ENCODE measurements at regions not wholly inside any gene's neighbourhood (a gene's known extent, or its start where the extent isn't known, plus 50 kb on each side); places are given as distances from the start of the nearest gene placed in this dataset.
"Not testable (repeated sequence)": the region's sequence is repeated elsewhere in the genome, so short reads cannot be mapped to it uniquely, and the experiment has no call there.

DNA sequence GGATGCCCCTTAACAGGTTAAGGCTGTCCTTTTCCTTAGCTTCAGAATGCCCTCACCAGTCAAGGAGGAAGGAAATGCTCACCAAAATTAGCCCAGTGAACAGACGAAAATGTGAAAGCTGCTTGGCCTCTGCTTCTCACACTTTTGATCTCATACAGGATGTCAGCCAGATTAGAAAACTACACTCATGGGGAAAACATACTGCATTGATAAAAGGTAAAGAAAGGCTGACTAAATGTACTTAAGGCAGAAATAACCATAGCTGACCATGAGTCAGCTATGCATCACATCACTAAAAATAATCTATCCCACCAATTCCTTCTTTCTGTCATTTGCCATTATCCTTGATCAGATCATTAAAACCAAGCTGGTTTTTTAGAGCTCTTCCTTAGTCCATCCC is 198.4 kb upstream of the TENT5A start:
- WGBS, result 43% methylated on average over 1 of the region's 1 CpG
- Histone ChIP-seq H3K9me3 (no peaks in the 10 kb centered on the region), H3K4me3 (no peak overlapping the region), H3K27ac (replicated peaks in 1 of 4) (no peak overlapping the region), H3K4me1 (peaks cover 0 to 4% (median 0%) of the 10 kb centered on the region in 4 donors), H3K36me3 (no peaks in the 10 kb centered on the region), H3K27me3 (no peaks in the 10 kb centered on the region)
- intact Hi-C loops (cut with DNase I), result no loop called here
- no peak for DNase-seq (ENCODE audit: extremely low spot score)
- TF ChIP-seq, protein P1, sequence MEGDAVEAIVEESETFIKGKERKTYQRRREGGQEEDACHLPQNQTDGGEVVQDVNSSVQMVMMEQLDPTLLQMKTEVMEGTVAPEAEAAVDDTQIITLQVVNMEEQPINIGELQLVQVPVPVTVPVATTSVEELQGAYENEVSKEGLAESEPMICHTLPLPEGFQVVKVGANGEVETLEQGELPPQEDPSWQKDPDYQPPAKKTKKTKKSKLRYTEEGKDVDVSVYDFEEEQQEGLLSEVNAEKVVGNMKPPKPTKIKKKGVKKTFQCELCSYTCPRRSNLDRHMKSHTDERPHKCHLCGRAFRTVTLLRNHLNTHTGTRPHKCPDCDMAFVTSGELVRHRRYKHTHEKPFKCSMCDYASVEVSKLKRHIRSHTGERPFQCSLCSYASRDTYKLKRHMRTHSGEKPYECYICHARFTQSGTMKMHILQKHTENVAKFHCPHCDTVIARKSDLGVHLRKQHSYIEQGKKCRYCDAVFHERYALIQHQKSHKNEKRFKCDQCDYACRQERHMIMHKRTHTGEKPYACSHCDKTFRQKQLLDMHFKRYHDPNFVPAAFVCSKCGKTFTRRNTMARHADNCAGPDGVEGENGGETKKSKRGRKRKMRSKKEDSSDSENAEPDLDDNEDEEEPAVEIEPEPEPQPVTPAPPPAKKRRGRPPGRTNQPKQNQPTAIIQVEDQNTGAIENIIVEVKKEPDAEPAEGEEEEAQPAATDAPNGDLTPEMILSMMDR (IDR thresholded peaks at IDR 0.05), result no peak
- no peak for TF ChIP-seq POLR2AphosphoS5 (IDR thresholded peaks at IDR 0.05)
- no peak for TF ChIP-seq POLR2A (IDR thresholded peaks at IDR 0.05; ENCODE audit: low read depth)

DNA sequence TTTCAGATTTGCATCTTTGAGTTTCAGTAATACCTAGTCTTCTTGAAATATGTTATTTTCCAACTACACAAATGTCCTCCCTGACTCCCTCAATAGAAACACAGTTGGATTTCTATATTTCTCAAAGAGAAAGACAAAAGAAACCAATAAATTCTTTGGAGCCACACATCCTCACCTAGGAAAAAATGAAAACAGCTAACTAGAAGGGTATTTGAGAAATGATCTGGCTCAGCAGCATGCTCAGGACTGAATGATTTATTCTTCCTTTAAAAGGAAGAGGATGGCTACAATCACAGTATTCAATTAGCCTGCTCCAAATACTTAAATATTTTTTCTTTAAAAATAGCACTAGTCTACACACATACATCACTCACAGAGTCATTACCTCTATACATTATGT is 196.4 kb upstream of the TENT5A start:
- H3K4me3 ChIP-seq, result no peak overlapping the region
- DNase-seq (ENCODE audit: extremely low spot score), result no peak
- H3K36me3 ChIP-seq, result no peaks in the 10 kb centered on the region
- TF ChIP-seq POLR2AphosphoS5 (IDR thresholded peaks at IDR 0.05) (no peak), EP300 (IDR thresholded peaks at IDR 0.05) (no peak), POLR2A (IDR thresholded peaks at IDR 0.05; ENCODE audit: low read depth) (no peak)
- TF ChIP-seq, protein P1 (IDR thresholded peaks at IDR 0.05), result no peak
- intact Hi-C loops (cut with DNase I), result no loop called here
- no peaks in the 10 kb centered on the region for H3K9me3 ChIP-seq
- H3K27me3 ChIP-seq, result no peaks in the 10 kb centered on the region
- H3K4me1 ChIP-seq, result peaks cover 0 to 4% (median 0%) of the 10 kb centered on the region in 4 donors
- no peak overlapping the region for H3K27ac ChIP-seq (replicated peaks in 1 of 4)

DNA sequence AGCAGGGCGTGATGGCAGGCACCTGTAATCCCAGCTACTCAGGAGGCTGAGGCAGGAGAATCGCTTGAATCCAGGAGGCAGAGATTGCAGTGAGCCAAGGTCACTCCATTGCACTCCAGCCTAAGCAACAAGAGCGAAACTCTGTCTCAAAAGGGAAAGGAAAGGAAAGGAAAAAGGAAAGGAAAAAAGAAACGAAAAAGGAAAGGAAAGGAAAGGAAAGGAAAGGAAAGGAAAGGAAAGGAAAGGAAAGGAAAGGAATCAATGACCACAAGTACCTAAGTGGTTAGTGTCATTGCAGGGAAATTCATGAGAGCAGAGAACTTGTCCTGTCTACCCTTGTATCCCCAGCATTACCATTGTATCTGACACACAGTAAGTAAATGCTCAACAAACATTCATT is 195.7 kb upstream of the TENT5A start:
- H3K4me3 ChIP-seq; H3K4me1 ChIP-seq; H3K27me3 ChIP-seq; H3K27ac ChIP-seq (replicated peaks in 1 of 4); H3K36me3 ChIP-seq; DNase-seq (ENCODE audit: extremely low spot score); intact Hi-C loops (cut with DNase I); H3K9me3 ChIP-seq: not testable (repeated sequence)
- 87% methylated on average over 4 of the region's 4 CpGs for WGBS

DNA sequence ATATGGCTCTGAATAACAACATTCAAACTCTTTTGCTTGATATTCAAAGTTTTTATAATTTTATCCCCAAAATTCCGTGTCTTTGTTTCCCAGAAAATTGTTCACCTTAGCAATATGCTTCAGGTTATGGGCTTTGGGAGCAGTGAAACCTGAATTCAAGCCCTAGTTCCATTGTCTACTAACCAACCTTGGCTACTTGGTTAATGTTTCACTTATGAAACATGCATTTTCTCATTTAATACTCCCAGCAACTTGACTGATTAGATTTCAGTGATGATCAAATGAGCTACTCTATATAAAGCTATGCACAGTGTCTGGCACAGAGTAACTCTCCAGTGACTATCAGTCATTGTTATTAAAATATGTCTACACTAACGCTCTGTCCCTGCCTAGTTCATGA is 192.2 kb upstream of the TENT5A start:
- no peak for TF ChIP-seq POLR2AphosphoS5 (IDR thresholded peaks at IDR 0.05)
- TF ChIP-seq, protein P1 (IDR thresholded peaks at IDR 0.05), result no peak
- no peak for TF ChIP-seq POLR2A (IDR thresholded peaks at IDR 0.05; ENCODE audit: low read depth)
- TF ChIP-seq EP300 (IDR thresholded peaks at IDR 0.05), result no peak
- no peaks in the 10 kb centered on the region for H3K9me3 ChIP-seq
- DNase-seq (ENCODE audit: extremely low spot score), result no peak
- intact Hi-C loops (cut with DNase I), result no loop called here
- H3K4me1 ChIP-seq, result peaks cover 0 to 12% (median 10%) of the 10 kb centered on the region in 4 donors
- no peak overlapping the region for H3K27ac ChIP-seq (replicated peaks in 1 of 4)
- no peaks in the 10 kb centered on the region for H3K36me3 ChIP-seq
- H3K27me3 ChIP-seq, result no peaks in the 10 kb centered on the region
- no peak overlapping the region for H3K4me3 ChIP-seq
- 82% methylated on average over 2 of the region's 2 CpGs for whole genome bisulfite sequencing

DNA sequence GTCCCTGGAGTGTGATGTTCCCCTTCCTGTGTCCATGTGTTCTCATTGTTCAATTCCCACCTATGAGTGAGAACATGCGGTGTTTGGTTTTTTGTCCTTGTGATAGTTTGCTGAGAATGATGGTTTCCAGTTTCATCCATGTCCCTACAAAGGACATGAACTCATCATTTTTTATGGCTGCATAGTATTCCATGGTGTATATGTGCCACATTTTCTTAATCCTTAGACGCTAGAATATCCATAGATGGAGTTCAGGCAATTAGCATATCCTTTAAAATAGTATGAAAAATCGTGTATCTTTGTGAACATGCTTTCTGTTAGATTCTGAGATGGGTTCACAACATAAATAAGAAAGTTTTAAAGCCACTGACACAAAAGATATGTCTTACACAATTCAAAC is 190.4 kb upstream of the TENT5A start:
- H3K36me3 ChIP-seq; H3K4me3 ChIP-seq; intact Hi-C loops (cut with DNase I); DNase-seq (ENCODE audit: extremely low spot score); H3K27me3 ChIP-seq; H3K27ac ChIP-seq (replicated peaks in 1 of 4); H3K9me3 ChIP-seq: not testable (repeated sequence)
- H3K4me1 ChIP-seq, result peaks cover 6 to 24% (median 16%) of the 10 kb centered on the region in 4 donors
- WGBS, result 94% methylated on average over 2 of the region's 3 CpGs

DNA sequence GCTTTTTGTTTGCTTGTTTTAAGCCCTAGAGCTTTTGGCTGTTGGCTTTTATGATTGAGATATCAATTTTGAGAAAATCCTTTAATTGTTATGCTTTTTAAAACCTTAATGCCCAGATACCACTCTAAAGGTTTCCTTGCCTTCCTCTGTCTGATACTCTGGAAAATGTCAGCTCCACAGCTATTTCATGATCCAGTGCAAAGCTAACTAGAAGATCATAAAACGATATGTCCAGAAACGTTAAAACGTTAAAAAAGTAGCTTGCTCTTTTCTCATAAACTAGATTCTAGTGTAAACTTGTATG is 189.5 kb upstream of the TENT5A start:
- Histone ChIP-seq H3K36me3 (no peaks in the 10 kb centered on the region), H3K27me3 (no peaks in the 10 kb centered on the region), H3K27ac (replicated peaks in 1 of 4) (no peak overlapping the region), H3K4me3 (no peak overlapping the region), H3K9me3 (no peaks in the 10 kb centered on the region), H3K4me1 (peaks cover 6 to 24% (median 16%) of the 10 kb centered on the region in 4 donors)
- WGBS, result 77% methylated on average over 3 of the region's 3 CpGs
- intact Hi-C loops (cut with DNase I), result no loop called here
- DNase-seq (ENCODE audit: extremely low spot score), result no peak
- TF ChIP-seq, protein P1 (IDR thresholded peaks at IDR 0.05), result no peak
- no peak for TF ChIP-seq POLR2A (IDR thresholded peaks at IDR 0.05; ENCODE audit: low read depth)
- TF ChIP-seq POLR2AphosphoS5 (IDR thresholded peaks at IDR 0.05), result no peak
- no peak for TF ChIP-seq EP300 (IDR thresholded peaks at IDR 0.05)
